CD1c-positive myeloid dendritic cell (primary cell): ENCODE measurements at regions not wholly inside any gene's neighbourhood (a gene's known extent, or its start where the extent isn't known, plus 50 kb on each side); places are given as distances from the start of the nearest gene placed in this dataset.
"Not testable (repeated sequence)": the region's sequence is repeated elsewhere in the genome, so short reads cannot be mapped to it uniquely, and the experiment has no call there.

Experiments
- DNase-seq: peaks from one replicate; pipeline ENCODE4 v3.0.0-alpha.2; 2016; ENCODE audit errors: extremely low spot score

DNA sequence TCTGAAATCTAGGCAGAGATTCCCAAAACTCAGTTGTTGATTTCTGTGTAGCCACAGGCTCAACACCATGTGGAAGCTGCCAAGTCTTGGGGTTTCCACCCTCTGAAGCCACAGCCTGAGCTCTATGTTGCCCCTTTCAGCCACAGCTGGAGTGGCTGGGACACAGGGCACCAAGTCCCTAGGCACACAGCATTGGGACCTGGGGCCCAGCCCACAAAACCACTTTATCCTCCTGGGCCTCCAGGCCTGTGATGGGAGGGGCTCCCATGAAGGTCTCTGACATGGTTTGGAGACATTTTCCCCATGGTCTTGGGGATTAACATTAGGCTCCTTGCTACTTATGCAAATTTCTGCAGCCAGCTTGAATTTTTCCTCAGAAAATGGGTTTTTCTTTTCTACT is 186.0 kb upstream of the SPOPL start:
- DNase-seq, result not testable (repeated sequence)

DNA sequence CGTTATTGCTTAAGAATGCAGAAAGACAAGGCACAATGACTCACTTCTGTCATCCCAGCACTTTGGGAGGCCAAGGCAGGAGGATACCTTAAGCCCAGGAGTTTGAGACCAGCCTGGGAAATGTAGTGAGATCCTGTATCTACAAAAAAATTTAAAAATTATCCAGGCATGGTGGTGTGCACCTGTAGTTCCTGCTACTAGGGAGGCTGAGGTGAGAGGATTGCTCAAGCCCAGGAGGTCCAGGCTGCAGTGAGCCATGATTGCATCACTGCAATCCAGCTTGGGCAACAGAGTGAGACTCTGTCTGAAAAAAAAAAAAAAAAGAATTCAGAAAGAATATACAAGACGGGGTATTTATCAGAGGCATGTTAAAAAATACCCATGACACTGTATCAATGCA is 182.0 kb upstream of the SPOPL start:
- DNase-seq, result no peak

DNA sequence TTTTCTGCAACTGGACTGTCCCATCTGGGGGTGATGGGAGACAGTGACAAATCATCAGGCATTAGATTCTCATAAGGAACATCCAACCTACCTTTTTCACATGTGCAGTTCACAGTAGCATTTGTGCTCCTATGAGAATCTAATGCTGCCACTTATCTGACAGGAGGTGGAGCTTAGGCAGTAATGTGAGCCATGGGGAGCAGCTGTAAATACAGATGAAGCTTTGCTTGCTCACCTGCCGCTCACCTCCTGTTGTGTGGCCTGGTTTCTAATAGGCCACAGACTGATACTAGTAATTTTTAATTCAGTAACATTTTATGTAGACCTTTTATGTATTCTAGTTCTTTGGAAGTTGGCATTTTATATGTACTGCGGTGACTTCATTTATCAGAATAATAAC is 180.1 kb upstream of the SPOPL start:
- no peak for DNase-seq

DNA sequence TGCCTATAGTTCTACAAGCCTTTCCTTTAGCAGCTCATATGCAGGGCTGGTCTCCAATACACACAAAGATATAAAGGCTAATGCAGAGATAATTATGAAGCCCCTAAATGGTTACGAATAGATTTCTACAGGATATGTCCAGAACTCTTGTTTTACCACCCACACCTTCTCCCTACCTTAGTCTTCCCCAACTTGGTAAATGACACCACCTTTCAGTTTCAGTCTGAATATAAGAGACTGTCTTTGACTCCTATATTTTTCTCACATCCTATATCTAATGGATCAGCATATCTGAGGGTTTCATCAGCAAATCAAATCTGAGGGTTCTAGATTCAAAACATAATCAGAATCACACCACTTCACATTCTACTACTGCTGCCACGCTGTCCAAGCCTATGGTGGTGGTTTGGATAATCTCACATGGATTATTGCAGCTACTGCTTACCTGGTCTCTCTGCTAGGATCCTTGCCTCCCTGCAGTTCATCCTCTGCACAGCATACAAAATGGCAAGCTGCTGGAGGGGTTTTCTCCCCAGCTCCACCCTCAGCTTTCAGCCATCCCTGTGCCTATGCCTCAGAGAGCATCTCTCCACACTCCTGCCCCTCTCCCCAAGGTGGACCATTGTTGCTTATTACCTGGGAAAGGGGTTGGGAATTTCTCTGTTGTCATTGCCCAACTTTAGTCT is 178.0 kb upstream of the SPOPL start:
- DNase-seq, result no peak

DNA sequence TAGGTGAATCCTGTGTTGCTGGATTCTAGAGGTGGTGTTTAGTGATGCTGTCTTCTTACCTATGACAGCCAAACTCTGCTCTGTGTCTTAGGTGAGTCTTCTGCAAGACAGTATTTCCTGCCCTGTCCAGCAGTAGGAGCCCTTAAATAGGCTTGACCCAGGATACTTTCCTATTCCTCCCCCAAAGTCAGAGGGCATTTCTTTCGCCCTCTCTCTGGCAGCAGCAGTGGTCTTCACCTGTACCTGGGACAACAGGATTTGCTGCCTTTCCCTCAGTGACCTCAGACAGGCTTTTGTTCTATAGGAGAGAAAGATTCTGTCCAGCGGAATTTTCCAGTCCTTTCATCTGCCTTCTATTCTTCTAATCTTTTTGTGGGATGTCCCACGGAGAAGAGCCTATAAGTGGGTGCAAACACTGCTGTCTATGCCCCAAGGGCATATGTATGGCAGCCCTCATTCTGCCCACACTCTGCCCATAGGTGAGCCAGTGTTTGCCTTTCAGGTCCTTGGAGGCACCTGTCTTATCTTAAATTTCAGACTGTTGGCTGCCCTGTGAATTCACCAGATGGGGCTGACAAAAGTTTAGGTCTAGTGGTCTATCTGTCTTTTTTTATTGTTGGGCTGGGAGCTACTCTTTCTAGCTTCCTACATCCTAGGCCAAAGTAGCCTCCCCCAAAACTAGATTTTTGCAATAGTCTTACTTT is 177.3 kb upstream of the SPOPL start:
- no peak for DNase-seq

DNA sequence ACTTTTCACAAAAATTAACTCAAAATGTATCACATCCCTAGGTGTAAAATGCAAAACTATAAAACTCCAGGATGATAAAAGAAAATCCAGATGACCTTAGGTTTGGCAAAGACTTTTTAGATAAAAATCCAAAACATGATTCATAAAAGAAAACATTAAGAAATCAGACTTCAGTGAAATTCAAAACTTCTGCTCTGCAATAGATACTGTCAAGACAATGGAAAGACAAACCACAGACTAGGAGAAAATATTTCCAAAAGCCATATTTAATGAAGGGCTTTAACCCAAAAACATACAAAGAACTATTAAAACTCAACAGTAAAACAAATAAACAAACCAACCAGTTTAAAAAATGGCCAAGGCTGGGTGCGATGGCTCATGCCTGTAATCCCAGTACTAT is 173.6 kb upstream of the SPOPL start:
- no peak for DNase-seq

DNA sequence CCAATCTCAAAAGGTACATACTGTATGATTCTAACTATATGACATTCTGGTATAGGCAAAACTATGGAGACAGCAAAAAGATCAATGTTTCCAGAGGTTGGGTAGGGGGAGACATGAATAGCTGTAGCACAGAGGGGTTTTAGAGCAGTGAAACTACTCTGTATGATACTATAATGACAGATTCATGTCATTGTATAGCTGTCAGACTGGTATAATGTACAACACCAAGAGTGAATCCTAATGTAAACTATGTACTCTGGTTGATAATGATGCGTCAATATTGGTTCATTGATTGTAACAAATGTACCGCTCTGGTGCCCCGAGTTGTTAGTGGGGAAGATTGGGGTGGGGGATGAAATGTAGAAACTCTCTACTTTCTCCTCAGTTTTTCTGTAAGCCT is 172.4 kb upstream of the SPOPL start:
- no peak for DNase-seq

DNA sequence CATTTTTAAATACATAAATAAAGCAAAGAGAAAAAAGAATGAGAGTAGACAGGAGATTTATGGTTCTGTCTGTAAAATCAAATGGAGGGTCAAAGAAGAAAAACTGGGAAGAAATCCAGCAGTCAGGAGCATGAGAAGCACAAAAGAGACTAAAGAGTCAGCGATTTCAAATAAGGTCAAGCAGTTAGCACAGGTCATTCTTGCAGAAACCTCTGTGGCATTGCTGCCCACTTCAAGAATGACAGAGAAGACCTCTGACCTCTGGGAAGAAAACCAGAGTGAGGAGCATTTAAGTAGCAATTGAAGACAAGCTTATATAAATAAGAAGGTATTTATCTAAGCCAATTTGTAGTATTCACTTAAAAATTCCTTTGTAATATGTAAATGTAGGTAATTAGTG is 172.0 kb upstream of the SPOPL start:
- no peak for DNase-seq

DNA sequence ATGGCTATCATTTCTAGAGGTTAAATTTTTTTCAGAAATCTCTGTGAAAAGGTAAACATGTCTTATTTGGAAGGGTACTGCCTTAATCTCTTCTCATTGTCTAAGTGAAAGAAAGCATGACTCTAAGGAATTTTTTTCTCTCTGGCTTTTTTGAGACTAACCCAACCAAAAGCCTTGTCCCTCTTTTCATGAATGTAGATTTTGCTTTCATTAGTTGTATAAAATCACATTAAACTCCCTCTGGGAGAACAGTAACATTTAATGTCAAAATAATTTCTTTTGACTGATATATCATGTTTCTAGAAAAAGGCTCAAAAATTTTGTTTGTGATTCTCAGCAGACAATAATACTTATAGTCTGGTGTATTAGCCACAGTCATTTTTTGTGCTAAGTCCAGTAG is 168.4 kb upstream of the SPOPL start:
- no peak for DNase-seq

DNA sequence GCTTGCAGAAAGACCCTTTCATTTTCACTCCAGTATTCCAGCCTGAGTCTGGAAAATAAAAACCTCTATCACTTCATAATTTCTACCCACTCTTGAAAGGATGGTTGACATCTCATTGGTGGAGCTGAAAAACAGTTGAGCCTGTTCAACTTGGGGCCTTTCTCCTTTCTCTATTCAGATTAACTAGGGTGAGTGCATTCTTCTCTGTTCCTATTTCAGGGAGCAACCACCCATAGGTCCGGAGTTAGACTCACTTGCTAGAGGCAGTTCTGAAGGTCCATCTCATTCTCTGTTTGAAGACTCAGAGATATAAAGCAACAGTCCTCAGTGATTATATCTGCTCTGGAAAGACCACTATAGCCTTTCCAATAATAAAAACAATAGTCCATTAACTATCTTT is 167.9 kb upstream of the SPOPL start:
- no peak for DNase-seq

DNA sequence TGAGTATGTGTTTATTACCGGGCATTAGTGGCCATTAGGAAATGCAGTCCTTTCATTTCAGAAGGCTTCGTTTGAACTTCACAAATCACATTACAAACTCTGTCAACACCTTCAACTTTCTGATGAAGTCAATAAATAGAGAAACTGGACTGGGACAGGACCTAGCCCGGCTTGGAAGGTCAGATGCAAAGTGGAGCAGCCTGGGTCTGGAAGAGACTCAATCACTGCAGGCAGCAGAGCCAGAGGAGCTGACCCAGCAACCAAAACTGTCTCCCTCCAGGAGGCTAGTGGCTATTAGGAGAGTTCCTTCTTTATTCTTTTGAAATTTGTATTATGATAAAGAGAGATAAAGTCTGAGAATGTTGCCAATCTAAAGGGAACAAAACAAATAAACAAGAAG is 167.2 kb upstream of the SPOPL start:
- DNase-seq, result no peak

DNA sequence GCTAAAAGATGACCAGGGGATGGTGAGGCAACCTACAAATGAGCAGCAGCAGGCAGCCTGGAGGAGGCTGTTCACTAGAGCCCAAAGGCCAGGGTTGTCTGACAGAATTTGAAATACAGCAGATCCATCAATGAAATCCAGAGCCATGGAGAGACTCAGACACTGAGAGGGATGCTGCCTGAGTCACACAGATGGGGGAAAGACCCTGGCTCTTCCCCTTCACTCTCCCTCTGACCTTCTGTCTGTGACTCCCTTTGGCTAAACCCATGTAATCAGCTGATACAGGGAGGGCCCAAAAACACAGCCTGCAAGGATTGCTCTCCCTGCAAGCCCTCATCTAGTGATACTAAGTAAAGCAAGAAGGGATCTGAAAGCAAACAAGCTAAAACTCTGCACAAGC is 166.5 kb upstream of the SPOPL start:
- DNase-seq, result no peak

DNA sequence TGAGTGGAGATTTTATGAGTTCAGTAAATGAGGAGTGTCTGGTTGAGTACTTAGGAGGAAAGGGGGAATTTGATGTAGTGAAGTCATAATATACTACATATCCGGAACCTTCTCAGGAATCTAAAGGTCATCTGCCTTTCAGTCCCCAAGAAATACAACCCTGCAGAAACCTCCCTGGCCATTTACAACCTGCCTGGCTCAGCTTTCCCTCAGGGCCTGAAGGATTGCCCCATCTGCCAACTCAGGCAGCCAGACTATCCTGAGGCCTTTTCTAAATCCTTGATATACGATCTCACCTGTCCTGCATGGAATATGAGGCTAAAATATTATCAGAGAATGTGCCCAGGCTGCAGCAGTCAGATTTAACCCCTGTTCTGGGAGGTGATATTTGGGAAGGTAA is 165.4 kb upstream of the SPOPL start:
- DNase-seq, result no peak

DNA sequence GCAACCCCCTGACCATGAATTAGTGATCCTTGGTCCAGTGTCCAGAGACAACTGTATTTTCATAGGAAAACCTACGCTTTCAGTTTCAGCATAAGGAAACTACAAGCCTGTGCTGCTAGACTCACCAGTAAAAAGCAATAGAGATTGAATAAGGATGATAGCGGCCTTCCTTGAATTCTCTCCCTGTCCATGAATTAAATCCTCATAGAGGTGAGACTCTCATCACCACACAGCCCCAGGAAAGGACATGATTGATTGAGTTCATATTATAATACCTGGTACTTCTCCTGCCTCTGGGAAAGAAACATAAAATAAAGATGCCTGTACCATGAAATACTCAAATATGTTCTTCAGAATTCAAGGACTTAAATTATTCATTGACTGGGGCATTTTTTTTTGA is 146.3 kb upstream of the SPOPL start:
- no peak for DNase-seq

DNA sequence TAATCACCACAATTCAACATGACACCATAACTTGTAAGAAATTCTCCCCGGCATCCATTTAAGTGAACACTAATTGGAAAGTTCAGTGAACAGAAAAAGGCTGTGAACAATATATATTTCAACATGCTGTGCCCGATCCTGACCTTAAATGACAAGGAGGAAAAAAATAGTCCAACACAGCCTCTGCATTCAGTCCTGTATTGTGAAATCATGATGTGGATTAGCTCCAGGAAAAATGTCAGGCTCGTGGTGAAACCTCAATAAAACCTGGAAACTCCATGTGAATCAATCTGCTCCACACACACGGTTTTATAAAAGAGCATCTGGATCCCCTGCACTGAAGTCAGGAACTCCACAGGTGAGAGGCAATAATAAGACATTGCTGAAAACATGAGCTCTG is 145.4 kb upstream of the SPOPL start:
- DNase-seq, result no peak

DNA sequence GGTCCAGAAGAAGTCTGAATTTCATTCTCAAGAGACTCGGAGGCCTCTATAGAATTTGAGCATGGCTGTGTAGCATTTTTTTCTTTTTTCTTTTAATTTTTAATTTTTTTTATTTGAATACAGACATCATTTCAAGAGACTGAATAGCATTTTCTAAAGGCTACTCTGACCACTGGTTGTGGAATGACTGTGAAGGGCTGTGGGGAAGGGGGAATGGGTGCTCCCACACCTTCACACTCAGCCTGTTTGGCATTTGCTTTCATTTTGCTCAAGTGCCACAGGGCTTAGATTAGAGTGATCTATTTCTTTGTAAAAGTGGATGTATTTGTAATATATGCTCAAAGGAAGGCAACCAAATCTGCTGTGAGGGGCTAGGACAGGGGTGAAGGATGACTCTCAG is 142.0 kb upstream of the SPOPL start:
- no peak for DNase-seq

DNA sequence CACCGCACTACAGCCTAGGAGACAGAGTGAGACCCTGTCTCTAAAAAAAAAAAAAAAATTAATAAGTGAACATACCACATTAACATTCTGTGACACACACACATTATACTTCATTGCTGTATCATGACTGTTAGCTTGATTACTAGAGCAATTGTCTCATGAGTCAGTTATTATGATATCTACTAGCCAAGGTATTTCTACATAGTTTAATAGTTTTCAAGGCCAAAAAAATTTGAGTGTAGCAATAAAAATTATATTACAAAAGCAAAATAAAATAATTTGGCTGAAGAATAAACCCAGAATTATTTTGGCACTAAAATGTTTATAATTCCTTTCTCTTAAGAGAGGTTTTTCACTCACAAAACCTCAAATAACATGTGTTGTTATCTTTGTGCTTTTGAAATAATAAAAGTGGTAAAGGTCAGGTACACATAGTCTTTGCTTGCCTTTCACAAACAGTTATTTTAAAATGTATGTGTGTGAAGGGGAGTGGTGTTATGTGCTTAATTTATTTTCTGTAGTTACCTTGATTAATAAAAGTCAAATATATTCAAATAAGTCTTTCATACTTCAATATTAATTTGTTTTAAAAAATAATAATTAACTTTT is 136.9 kb upstream of the SPOPL start:
- no peak for DNase-seq

DNA sequence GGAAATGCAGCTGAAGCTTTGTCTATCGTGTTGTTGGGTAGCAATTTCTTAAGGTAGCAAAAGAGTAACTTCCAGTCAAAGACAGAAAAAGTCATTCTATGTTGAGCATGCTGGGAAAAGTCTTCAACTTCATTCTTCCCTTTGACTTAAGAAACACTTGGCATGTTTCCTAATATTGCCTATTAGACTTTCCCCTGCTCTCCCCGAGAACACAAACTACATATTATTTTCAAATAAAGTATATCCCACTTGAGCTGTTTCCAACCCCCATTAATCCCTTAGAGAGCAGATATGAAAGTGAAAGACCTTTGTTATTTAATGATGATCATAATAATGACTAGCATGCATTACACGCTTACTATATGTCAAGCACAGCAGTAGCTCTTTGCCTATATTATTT is 136.0 kb upstream of the SPOPL start:
- no peak for DNase-seq

DNA sequence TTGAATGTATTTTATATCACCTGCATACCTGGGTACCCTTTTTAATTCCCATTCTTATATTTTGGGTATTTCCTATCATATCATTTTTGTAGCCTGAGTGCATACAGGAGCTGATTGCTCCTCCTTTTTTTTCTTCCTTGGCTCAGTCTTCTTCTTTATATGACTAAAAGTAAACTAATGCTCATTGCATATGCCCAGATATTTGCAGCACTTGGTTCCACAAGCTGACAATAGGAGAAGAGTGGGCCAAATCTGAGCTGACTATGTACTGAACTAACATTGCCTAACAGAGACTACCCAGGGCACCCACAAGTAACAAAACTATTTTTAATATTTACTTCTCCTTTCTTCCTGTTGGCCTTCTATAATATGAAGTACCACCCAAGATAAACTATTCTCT is 131.7 kb upstream of the SPOPL start:
- no peak for DNase-seq

DNA sequence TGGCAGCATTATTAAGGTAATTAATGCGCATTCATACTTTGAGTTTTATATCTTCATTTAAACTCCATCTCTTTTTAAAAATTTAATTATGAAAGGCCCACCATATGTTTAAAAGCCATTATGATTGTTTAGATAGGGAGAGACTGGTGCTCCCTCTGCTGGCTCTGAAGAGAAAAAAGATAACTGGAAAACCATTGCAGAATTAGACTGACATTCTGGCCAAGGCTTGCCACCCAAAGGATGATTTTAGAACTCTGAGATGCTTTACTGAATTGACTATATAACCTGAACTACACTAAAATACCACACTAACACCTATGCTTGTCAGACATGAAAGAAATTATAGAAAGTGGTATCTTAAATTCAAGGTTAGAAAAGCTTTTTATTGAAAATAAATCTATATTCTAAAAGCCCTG is 127.6 kb upstream of the SPOPL start:
- peak; percentile 21 for DNase-seq

DNA sequence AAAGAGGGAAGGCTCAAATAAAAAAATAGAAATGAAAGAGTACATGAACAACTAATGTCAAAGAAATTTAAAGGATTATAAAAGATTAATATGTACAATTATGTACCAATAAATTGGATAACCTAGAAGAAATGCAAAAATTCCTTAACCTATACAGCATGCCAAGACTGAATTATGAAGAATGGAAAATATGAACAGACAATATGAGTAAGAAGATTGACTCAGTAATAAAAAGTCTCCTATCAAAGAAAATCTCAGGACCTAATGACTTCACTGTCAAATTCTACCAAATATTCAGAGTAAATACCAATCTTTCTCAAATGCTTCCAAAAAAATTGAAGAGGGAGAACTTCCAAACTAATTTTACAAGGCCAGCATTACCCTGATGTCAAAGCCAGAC is 120.2 kb upstream of the SPOPL start:
- no peak for DNase-seq

DNA sequence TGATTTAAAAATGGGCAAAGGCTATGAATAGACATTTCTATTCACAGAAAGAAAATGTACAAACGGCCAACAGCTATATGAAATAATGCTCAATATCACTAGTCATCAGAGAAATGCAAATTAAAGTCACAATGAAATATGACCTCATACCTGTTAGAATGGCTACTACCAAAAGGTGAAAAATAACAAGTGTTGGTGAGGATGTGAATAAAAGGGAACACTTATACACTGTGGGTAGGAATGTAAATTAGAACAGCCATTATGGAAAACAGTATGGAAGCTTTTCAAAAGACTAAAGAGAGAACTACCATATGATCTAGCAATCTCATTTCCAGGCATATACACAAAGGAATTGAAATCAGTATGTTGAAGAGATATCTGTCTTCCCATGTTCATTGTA is 118.9 kb upstream of the SPOPL start:
- DNase-seq, result no peak

DNA sequence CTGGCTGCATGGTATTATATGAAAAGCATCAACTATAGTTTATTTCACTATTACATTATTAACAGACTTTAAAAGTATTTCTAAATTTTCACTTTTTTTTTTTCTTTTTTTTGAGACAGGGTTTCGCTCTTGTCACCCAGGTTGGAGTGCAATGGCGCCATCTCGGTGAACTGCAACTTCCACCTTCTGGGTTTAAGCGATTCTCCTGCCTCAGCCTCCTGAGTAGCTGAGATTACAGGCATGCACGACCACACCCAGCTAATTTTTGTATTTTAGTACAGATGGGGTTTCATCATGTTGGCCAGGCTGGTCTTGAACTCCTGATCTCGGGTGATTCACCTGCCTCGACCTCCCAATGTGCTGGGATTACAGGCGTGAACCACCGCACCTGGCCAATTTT is 115.4 kb upstream of the SPOPL start:
- DNase-seq, result not testable (repeated sequence)

DNA sequence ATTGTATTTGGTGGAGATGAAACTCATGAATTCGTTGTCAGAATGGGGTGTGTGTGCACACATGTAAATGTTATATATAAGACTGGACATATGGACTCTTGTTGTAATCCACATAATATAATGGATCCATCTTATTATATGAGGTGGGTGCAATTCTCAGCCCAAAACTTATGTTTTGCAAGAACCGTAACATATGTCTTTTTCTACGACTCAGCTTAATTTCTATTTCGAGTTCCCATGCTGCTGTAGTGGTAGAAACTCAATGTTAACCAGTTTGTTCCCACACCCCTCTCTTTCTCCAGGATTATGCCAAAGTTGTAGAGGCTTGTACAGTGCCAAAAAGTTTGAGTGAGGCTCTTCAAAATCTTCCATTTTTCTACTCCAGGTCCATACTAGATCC is 112.5 kb upstream of the SPOPL start:
- DNase-seq, result no peak
